ENCODE measurements at regions not wholly inside any gene's neighbourhood (a gene's known extent, or its start where the extent isn't known, plus 50 kb on each side); places are given as distances from the start of the nearest gene placed in this dataset.

GRCh38 chr20:40144581-40144980 is 544.5 kb downstream of the MAFB start:
- no peak for DNase-seq
- no peaks in the 10 kb centered on the region for H3K4me1 ChIP-seq
- no peaks in the 10 kb centered on the region for H3K36me3 ChIP-seq
- TF ChIP-seq POLR2A (IDR thresholded peaks at IDR 0.05) = no peak
- no peak for TF ChIP-seq CTCF (IDR thresholded peaks at IDR 0.05)
- WGBS, 4 donors = 79 to 84% (median 84%) methylated on average over 4 of the region's 4 CpGs
- peaks cover 0 to 6% (median 0%) of the 10 kb centered on the region in 12 donors for H3K9me3 ChIP-seq
- no peak for ATAC-seq
- no peak overlapping the region for H3K4me3 ChIP-seq
- peaks cover 0 to 10% (median 0%) of the 10 kb centered on the region in 9 donors for H3K27me3 ChIP-seq
- no peak overlapping the region for H3K27ac ChIP-seq
- intact Hi-C loops (cut with DNase I) = no loop called here

- DNase-seq = no peak
- TF ChIP-seq CTCF (IDR thresholded peaks at IDR 0.05) = no peak
- no peak for TF ChIP-seq POLR2A (IDR thresholded peaks at IDR 0.05)
- 17 to 26% (median 18%) methylated on average over 1 of the region's 1 CpG for WGBS, 4 donors
- H3K4me3 ChIP-seq = no peak overlapping the region
- intact Hi-C loops (cut with DNase I) = no loop called here
- no peak for ATAC-seq
- H3K9me3 ChIP-seq = peaks cover 0 to 18% (median 6%) of the 10 kb centered on the region in 12 donors
- no peaks in the 10 kb centered on the region for H3K27me3 ChIP-seq
- no peaks in the 10 kb centered on the region for H3K36me3 ChIP-seq
- no peaks in the 10 kb centered on the region for H3K4me1 ChIP-seq
- no peak overlapping the region for H3K27ac ChIP-seq
Measured at GRCh38 chr20:40134176-40134575, 554.9 kb downstream of the MAFB start.

- intact Hi-C loops (cut with DNase I) = no loop called here
- Histone ChIP-seq H3K9me3 (no peaks in the 10 kb centered on the region), H3K36me3 (no peaks in the 10 kb centered on the region), H3K27ac (no peak overlapping the region), H3K4me1 (no peaks in the 10 kb centered on the region), H3K4me3 (no peak overlapping the region), H3K27me3 (peaks cover 0 to 7% (median 0%) of the 10 kb centered on the region in 9 donors)
- DNase-seq = no peak
- TF ChIP-seq CTCF (IDR thresholded peaks at IDR 0.05) (no peak), POLR2A (IDR thresholded peaks at IDR 0.05) (no peak)
- WGBS, 4 donors = 70 to 76% (median 73%) methylated on average over 2 of the region's 2 CpGs
- ATAC-seq = no peak
Measured at GRCh38 chr20:40120827-40121226, 568.2 kb downstream of the MAFB start.

- no peak for DNase-seq
- Histone ChIP-seq H3K27ac (no peak overlapping the region), H3K36me3 (no peaks in the 10 kb centered on the region), H3K9me3 (no peaks in the 10 kb centered on the region), H3K4me1 (peaks cover 0 to 14% (median 0%) of the 10 kb centered on the region in 12 donors), H3K4me3 (no peak overlapping the region), H3K27me3 (peaks cover 0 to 2% (median 0%) of the 10 kb centered on the region in 9 donors)
- TF ChIP-seq POLR2A (IDR thresholded peaks at IDR 0.05) (no peak), CTCF (IDR thresholded peaks at IDR 0.05) (no peak)
- 79 to 89% (median 85%) methylated on average over 5 of the region's 5 CpGs for WGBS, 4 donors
- no peak for ATAC-seq
- intact Hi-C loops (cut with DNase I) = no loop called here
Measured at GRCh38 chr20:40111282-40111681, 577.8 kb downstream of the MAFB start.
